ENCODE measurements at regions not wholly inside any gene's neighbourhood (a gene's known extent, or its start where the extent isn't known, plus 50 kb on each side); places are given as distances from the start of the nearest gene placed in this dataset.

DNA sequence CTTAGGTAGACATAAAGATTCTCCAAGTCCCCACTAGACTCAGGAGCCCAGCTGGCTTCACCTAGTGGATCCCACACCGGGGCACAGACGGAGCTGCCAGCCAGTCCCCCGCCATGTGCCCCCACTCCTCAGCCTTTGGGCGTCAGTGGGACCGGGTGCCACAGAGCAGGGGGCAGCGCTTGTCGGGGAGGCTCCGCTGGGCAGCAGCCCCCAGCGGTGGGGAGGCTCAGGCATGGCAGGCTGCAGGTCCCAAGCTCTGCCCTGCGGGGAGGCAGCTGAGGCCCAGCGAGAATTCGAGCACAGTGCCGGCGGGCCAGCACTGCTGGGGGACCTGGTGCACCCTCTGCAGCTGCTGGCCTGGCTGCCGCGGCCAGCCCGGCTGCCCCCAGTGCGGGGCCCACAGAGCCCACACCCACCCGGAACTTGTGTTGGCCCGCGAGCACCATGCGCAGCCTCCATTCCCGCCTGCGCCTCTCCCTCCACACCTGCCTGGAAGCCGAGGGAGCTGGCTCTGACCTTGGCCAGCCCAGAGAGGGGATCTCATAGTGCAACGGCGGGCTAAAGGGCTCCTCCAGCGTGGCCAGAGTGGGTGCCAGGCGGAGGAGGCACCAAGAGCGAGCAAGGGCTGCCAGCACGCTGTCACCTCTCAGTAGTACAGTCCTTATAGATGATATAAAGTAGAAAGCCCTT, 390.7 kb downstream of the PLK2 start (continued):
- TF ChIP-seq CBX5 (IDR thresholded peaks at IDR 0.05; ENCODE audit: low read depth, low read length) = no peak
- no peak for TF ChIP-seq RFX5 (IDR thresholded peaks at IDR 0.05; ENCODE audit: borderline replicate concordance, low read depth, low read length)

All from H1 (cell line).